MG63 (cell line): ENCODE measurements at regions not wholly inside any gene's neighbourhood (a gene's known extent, or its start where the extent isn't known, plus 50 kb on each side); places are given as distances from the start of the nearest gene placed in this dataset.

ENCODE experiments used
- DNase-seq: peaks from one replicate; pipeline ENCODE4 v3.0.0-alpha.2; 2020
- H3K27me3 ChIP-seq: fragments of 250-450 bp; sonication (Bioruptor Pico); 2 replicates; pipeline ENCODE4 v1.5.1; 2020; ENCODE audit warnings: mild to moderate bottlenecking, moderate library complexity
- H3K36me3 ChIP-seq: fragments of 250-450 bp; sonication (Bioruptor Pico); 2 replicates; pipeline ENCODE4 v1.5.1; 2020; ENCODE audit warnings: mild to moderate bottlenecking, moderate library complexity
- H3K4me3 ChIP-seq: fragments of 250-450 bp; sonication (Bioruptor Pico); 2 replicates; pipeline ENCODE4 v1.5.1; 2020; ENCODE audit warnings: mild to moderate bottlenecking, moderate library complexity
- H3K9me3 ChIP-seq: fragments of 250-450 bp; sonication (Bioruptor Pico); 2 replicates; pipeline ENCODE4 v1.5.1; 2020; ENCODE audit warnings: mild to moderate bottlenecking, moderate library complexity

DNA sequence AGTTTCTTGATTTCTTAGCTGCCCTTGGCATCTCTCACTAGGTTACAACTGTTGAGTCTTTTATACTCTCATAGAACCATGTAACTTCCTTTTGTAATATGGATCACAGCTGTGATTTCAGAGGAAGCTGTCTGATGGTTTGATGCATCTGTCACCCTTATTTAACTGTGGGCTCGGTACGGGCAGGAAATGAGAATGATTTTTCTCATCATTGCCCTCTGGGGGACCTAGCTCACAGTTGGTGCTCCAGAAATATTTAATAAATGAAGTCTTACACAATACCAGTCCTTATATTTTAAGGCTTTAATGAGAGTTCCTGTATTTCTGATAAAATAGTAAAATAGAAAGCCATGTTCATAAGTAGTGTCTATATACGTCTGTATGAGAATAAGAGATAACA, 151.2 kb downstream of the EBLN2 start:
- H3K36me3 ChIP-seq = no peaks in the 10 kb centered on the region
- H3K9me3 ChIP-seq = no peaks in the 10 kb centered on the region
- H3K4me3 ChIP-seq = no peak overlapping the region
- H3K27me3 ChIP-seq = no peaks in the 10 kb centered on the region
- DNase-seq = no peak

DNA sequence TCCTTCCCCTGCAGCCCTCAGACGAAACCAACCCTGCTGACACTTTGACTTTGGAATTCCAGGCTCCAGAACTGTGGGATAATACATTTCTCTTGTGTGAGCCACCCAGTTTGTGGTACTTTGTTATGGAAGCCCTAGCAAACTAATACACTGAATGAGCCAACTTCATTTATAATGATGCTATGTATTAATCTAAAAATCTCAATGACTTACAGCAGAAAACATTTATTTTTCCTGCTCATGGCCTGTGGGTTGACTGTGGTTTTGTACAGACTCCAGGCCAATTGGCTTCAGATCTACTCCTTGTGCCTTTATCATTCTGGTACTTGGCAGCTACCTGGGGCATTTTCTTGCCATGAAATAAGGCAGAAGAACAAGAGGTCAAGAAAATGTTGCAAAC, 152.4 kb downstream of the EBLN2 start:
- no peak overlapping the region for H3K4me3 ChIP-seq
- H3K36me3 ChIP-seq = no peaks in the 10 kb centered on the region
- no peaks in the 10 kb centered on the region for H3K27me3 ChIP-seq
- no peaks in the 10 kb centered on the region for H3K9me3 ChIP-seq
- peak; percentile 61 for DNase-seq

DNA sequence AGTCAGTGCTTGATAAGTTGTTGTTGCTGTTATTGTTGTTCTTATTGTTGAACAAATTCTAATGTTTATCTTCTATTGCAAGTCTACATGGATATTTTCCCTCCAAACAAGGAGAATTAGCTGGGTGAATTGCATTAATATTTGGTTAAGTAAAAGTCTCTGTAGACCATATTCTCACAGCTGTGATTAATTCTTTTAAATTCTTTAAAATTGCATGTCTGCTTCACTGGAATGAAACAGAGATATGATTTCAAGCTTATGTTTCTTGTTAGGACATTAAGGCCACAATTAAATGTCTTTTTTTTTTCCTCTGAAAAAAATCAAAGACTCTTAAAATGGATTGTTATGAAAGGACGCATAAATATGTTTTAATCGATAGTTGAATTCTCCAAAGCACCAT, 153.4 kb downstream of the EBLN2 start:
- H3K9me3 ChIP-seq = no peaks in the 10 kb centered on the region
- no peak overlapping the region for H3K4me3 ChIP-seq
- no peaks in the 10 kb centered on the region for H3K27me3 ChIP-seq
- no peak for DNase-seq
- no peaks in the 10 kb centered on the region for H3K36me3 ChIP-seq

- no peak for DNase-seq
These were observed 153.8 kb downstream of the EBLN2 start for GRCh38 chr3:73215281-73215680.

DNA sequence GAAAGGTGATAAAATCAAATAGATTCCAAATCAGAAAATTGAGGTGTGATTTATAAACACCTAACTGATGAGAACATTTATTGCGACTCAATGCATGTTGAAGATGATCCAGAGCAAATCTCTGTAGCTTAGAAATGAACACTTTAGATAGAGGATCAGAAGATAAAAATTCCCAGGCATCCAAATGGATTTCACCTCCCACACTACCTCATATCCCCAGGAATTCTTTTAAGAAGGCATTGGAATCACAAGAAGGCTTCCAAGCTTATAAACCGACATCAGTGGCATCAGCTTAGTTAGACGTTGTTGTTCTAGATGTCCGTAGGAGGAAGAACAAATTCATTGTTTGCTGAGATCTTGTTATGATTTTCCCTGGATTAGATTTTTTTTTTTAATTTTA, 154.4 kb downstream of the EBLN2 start:
- no peaks in the 10 kb centered on the region for H3K9me3 ChIP-seq
- DNase-seq = no peak
- H3K36me3 ChIP-seq = no peaks in the 10 kb centered on the region
- H3K4me3 ChIP-seq = no peak overlapping the region
- H3K27me3 ChIP-seq = no peaks in the 10 kb centered on the region

More at GRCh38 chr3:73215281-73215680, 153.8 kb downstream of the EBLN2 start:
- no peaks in the 10 kb centered on the region for H3K9me3 ChIP-seq
- H3K27me3 ChIP-seq = no peaks in the 10 kb centered on the region
- no peak overlapping the region for H3K4me3 ChIP-seq
- no peaks in the 10 kb centered on the region for H3K36me3 ChIP-seq

DNA sequence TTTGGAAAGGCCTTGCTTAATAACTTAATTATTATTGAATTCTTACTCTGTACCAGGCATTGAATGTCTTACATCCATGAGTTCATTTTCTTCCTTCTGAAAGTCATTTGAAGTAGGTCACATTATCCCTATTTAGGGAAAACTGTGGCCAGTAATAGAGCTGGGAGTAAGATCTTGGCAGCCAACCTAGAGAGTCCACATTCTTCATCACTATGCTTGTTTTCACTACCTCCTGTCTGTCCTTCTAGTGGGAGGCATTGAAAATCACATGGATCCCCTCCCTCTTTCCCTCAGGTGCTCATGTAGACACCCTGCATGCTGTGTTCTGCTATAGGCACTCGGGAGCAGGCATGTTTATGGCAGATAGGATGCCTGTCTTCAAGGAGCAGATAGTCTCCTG, 154.9 kb downstream of the EBLN2 start:
- DNase-seq = no peak
- no peak overlapping the region for H3K4me3 ChIP-seq
- no peaks in the 10 kb centered on the region for H3K9me3 ChIP-seq
- H3K27me3 ChIP-seq = no peaks in the 10 kb centered on the region
- no peaks in the 10 kb centered on the region for H3K36me3 ChIP-seq

DNA sequence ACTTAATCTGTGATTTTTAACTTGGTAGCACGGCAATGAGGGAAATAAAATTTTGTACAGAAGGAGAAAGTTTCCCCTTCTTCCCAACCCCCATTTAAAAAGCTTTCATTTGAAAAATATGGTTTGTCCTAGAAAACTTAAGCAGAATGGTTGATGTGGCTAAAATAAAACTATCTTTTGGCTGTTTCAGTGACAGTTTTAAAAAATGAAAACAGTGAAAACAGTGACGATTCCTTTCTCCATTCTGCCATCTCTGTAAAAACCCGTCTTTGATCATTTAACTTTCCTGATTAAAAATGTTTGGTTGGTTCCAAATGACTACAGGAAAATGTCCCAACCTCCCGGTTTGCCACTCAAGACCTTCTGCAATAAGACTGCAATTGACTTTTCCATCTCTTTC, 160.7 kb downstream of the EBLN2 start:
- Histone ChIP-seq H3K9me3 (no peaks in the 10 kb centered on the region), H3K27me3 (no peaks in the 10 kb centered on the region), H3K4me3 (no peak overlapping the region)

GRCh38 chr3:73225146-73225855, 163.8 kb downstream of the EBLN2 start:
- Histone ChIP-seq H3K4me3 (no peak overlapping the region), H3K27me3 (no peaks in the 10 kb centered on the region), H3K36me3 (no peaks in the 10 kb centered on the region), H3K9me3 (no peaks in the 10 kb centered on the region)
- DNase-seq = no peak

More for the DNA sequence above, 160.7 kb downstream of the EBLN2 start:
- H3K36me3 ChIP-seq = no peaks in the 10 kb centered on the region
- no peak for DNase-seq

DNA sequence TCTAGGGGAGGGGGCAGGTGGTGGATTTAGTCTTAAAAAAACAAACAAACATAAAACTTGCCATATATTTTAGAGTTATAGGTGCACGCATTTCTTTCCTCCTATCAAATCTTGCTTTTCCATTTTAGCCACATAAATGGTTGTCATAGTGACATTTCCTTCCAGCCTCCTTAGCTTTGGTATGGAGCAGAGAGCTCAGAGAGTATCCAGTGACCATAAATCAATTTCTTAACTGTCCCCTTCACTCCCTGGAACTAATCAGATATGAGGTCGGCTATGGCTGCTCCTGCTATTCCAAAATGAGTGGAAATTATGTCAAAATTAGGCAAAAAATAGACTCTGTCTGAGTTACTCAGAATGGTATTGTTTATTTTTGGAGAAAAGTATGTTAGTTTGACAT, 164.5 kb downstream of the EBLN2 start:
- no peaks in the 10 kb centered on the region for H3K9me3 ChIP-seq
- DNase-seq = no peak
- no peaks in the 10 kb centered on the region for H3K27me3 ChIP-seq
- H3K36me3 ChIP-seq = no peaks in the 10 kb centered on the region
- H3K4me3 ChIP-seq = no peak overlapping the region

DNA sequence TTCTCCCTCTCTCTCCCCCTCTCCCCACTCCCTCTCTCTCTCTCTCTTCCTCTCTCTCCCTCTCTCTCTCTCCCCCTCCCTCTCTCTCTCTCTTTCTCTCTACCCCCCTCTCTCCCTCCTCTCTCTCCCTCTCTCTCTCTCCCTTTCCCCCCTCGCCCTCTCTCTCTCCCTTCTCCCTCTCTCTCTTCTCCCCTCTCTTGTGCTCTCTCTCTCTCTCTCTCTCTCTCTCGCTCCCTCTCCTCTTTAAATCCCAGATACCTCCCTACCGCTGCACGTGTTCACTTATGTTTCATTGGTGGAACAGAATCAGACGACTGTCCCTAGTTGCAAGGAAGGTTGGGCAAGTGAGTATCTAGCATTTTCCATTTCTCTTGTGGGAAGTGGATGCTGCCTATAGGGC, 166.5 kb downstream of the EBLN2 start:
- no peak overlapping the region for H3K4me3 ChIP-seq
- DNase-seq = no peak
- no peaks in the 10 kb centered on the region for H3K36me3 ChIP-seq
- no peaks in the 10 kb centered on the region for H3K27me3 ChIP-seq
- H3K9me3 ChIP-seq = no peaks in the 10 kb centered on the region

GRCh38 chr3:73228437-73228836, 167.0 kb downstream of the EBLN2 start:
- no peak overlapping the region for H3K4me3 ChIP-seq
- H3K9me3 ChIP-seq = no peaks in the 10 kb centered on the region
- no peaks in the 10 kb centered on the region for H3K27me3 ChIP-seq
- no peaks in the 10 kb centered on the region for H3K36me3 ChIP-seq
- DNase-seq = peak; percentile 48

GRCh38 chr3:73228959-73229358, 167.5 kb downstream of the EBLN2 start:
- H3K36me3 ChIP-seq = no peaks in the 10 kb centered on the region
- H3K27me3 ChIP-seq = no peaks in the 10 kb centered on the region
- DNase-seq = peak; percentile 9
- H3K4me3 ChIP-seq = no peak overlapping the region
- H3K9me3 ChIP-seq = no peaks in the 10 kb centered on the region

DNA sequence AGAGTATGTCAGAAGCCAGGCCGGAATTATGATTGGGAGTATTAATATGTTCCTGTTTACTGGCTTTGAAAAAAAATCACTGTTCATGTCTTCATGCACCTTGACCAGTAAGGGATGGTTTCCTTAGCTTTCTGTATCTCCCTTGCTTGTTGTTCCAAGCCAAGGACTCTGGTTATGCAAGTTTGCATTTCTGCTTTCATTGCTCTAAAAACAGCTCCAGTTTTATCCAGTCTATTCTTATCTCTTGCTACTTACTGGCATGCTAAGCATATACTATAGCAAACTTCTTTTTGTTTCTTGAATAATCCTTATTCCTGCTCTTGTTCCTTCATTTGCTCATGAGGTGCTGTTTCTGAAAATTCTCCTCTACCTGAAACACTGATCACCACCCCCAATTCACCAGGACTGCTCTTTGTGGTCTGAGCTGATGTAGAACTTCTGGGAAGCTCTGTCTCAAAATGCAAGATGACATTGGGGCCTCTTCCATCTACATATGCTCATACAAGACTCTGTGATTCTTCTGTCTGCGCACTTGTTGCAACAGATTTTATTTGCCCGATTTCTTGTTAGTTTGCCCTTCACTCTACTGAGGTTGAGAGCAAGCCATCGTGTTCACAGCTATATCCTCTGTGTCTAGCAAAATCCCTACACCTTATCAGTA, 173.0 kb downstream of the EBLN2 start:
- H3K4me3 ChIP-seq = no peak overlapping the region
- no peaks in the 10 kb centered on the region for H3K9me3 ChIP-seq
- H3K27me3 ChIP-seq = no peaks in the 10 kb centered on the region
- DNase-seq = no peak
- no peaks in the 10 kb centered on the region for H3K36me3 ChIP-seq

GRCh38 chr3:73235768-73236167, 174.3 kb downstream of the EBLN2 start:
- Histone ChIP-seq H3K9me3 (no peaks in the 10 kb centered on the region), H3K27me3 (no peaks in the 10 kb centered on the region), H3K4me3 (no peak overlapping the region), H3K36me3 (no peaks in the 10 kb centered on the region)
- no peak for DNase-seq

- Histone ChIP-seq H3K9me3 (no peaks in the 10 kb centered on the region), H3K27me3 (no peaks in the 10 kb centered on the region), H3K4me3 (no peak overlapping the region), H3K36me3 (no peaks in the 10 kb centered on the region)
- DNase-seq = no peak
These were observed 175.4 kb downstream of the EBLN2 start for GRCh38 chr3:73236867-73237266.

GRCh38 chr3:73243740-73244139, 182.3 kb downstream of the EBLN2 start:
- no peak overlapping the region for H3K4me3 ChIP-seq
- DNase-seq = no peak
- no peaks in the 10 kb centered on the region for H3K27me3 ChIP-seq
- no peaks in the 10 kb centered on the region for H3K9me3 ChIP-seq
- no peaks in the 10 kb centered on the region for H3K36me3 ChIP-seq

GRCh38 chr3:73245459-73245858, 184.0 kb downstream of the EBLN2 start:
- no peaks in the 10 kb centered on the region for H3K27me3 ChIP-seq
- H3K4me3 ChIP-seq = no peak overlapping the region
- H3K36me3 ChIP-seq = no peaks in the 10 kb centered on the region
- no peaks in the 10 kb centered on the region for H3K9me3 ChIP-seq
- no peak for DNase-seq

DNA sequence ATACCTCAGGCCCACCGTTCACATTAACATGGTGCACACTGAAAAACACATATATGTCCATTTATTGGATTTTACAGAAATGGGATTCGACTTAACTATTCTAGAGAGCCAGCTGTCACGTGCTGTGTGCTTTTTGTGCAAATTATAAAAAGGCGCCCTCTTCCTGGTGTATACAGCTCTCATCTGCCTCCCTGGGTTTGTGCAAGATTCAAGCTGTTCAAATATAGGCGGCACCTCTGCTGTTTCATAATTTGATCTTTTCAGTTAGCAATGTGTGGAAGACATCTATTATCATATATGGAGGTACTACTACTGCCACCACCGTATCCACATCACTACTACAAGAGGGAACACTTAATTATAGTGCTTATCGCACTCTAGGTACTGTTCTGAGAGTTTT, 187.6 kb downstream of the EBLN2 start:
- H3K27me3 ChIP-seq = no peaks in the 10 kb centered on the region
- no peak overlapping the region for H3K4me3 ChIP-seq
- no peaks in the 10 kb centered on the region for H3K36me3 ChIP-seq
- no peak for DNase-seq
- no peaks in the 10 kb centered on the region for H3K9me3 ChIP-seq
